Immature natural killer cell (primary cell): ENCODE measurements at regions not wholly inside any gene's neighbourhood (a gene's known extent, or its start where the extent isn't known, plus 50 kb on each side); places are given as distances from the start of the nearest gene placed in this dataset.
"Not testable (repeated sequence)": the region's sequence is repeated elsewhere in the genome, so short reads cannot be mapped to it uniquely, and the experiment has no call there.

Experiments
- DNase-seq, 3 donors: peaks; one replicate each; pipeline ENCODE4 v3.0.0; 2022; ENCODE audit warnings: mixed read lengths in 1 of 3
- H3K27ac Mint-ChIP-seq, 6 donors: one replicate each; pipeline ENCODE4 v1.8.0; 2020; ENCODE audit warnings: mixed read lengths in 6 of 6, mild to moderate bottlenecking in 5 of 6, inconsistent platforms in 4 of 6, moderate library complexity in 3 of 6
- H3K27me3 Mint-ChIP-seq, 3 donors: one replicate each; pipeline ENCODE4 v1.8.0; 2020 to 2021; ENCODE audit warnings: low read depth in 3 of 3, mild to moderate bottlenecking in 3 of 3, mixed read lengths in 3 of 3, moderate library complexity in 3 of 3, inconsistent platforms in 1 of 3
- H3K36me3 Mint-ChIP-seq, 3 donors: one replicate each; pipeline ENCODE4 v1.8.0; 2020; ENCODE audit warnings: mixed read lengths in 3 of 3, inconsistent platforms in 2 of 3, mild to moderate bottlenecking in 2 of 3
- H3K4me1 Mint-ChIP-seq, 2 donors: one replicate each; pipeline ENCODE4 v1.8.0; 2020; ENCODE audit warnings: inconsistent platforms in 2 of 2, mild to moderate bottlenecking in 2 of 2, mixed read lengths in 2 of 2, moderate library complexity in 1 of 2
- H3K4me3 Mint-ChIP-seq, 5 donors: one replicate each; pipeline ENCODE4 v1.8.0; 2020; ENCODE audit warnings: mild to moderate bottlenecking in 5 of 5, mixed read lengths in 5 of 5, inconsistent platforms in 3 of 5, moderate library complexity in 3 of 5
- H3K9me3 Mint-ChIP-seq, 6 donors: one replicate each; pipeline ENCODE4 v1.8.0; 2020; ENCODE audit warnings: mild to moderate bottlenecking in 6 of 6, mixed read lengths in 6 of 6, inconsistent platforms in 4 of 6, moderate library complexity in 3 of 6

DNA sequence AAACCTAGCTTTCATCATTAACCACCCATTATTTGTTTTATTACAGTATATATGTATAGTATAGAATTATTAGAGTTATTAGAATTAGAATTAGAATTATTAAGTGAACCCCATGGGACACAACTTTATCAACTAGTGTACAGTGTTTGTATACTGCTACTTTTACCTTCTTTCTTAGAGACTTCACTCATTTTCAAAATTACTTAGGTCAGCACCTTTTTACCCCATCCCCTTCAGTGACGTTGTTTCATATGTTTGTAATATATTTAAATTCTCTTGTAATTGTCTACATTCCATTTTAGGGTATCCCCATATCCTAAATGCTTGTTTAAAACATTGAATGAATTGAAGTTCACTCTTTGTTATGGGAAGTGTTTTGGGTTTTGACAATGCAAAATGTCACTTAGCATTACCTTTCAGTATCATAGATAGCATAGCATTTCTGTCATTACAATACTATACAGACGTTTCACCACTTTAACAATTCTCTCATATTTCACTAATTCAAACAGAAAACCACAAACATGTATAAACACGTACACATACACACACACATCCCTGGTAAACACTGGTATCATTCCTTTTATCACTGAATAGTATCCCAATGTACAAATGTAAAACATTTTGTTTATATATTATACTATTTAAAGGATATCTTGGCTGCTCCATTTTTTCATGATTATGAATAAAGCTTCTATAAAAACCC is 229.9 kb upstream of the MAGI2 start:
- H3K27ac Mint-ChIP-seq, result no peak overlapping the region
- H3K4me3 Mint-ChIP-seq, result no peak overlapping the region
- H3K36me3 Mint-ChIP-seq, result no peaks in the 10 kb centered on the region
- H3K27me3 Mint-ChIP-seq, result peaks cover 0 to 1% (median 0%) of the 10 kb centered on the region in 3 donors
- H3K9me3 Mint-ChIP-seq, result peaks cover 7 to 49% (median 21%) of the 10 kb centered on the region in 6 donors
- H3K4me1 Mint-ChIP-seq, result no peaks in the 10 kb centered on the region
- no peak for DNase-seq

DNA sequence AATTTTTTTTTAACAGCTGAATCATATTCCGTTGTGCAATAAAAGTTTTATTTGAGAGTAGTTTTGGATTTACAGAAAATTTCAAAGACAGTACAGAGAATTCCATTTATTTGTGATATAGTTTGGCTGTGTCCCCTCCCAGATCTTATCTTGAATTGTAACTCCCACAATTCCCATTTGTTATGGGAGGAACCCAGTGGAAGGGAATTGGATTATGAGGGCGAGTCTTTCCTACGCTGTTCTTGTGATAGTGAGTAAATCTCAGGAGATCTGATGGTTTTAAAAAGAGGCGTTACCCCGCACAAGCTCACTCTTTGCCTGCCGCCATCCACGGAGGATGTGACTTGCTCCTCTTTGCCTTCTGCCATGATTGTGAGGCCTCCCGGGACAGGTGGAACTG is 228.0 kb upstream of the MAGI2 start:
- Mint-ChIP-seq H3K27me3 (peaks cover 0 to 1% (median 0%) of the 10 kb centered on the region in 3 donors), H3K4me3 (no peak overlapping the region), H3K9me3 (peaks cover 10 to 44% (median 19%) of the 10 kb centered on the region in 6 donors), H3K27ac (no peak overlapping the region), H3K4me1 (no peaks in the 10 kb centered on the region), H3K36me3 (no peaks in the 10 kb centered on the region)
- DNase-seq, result no peak

DNA sequence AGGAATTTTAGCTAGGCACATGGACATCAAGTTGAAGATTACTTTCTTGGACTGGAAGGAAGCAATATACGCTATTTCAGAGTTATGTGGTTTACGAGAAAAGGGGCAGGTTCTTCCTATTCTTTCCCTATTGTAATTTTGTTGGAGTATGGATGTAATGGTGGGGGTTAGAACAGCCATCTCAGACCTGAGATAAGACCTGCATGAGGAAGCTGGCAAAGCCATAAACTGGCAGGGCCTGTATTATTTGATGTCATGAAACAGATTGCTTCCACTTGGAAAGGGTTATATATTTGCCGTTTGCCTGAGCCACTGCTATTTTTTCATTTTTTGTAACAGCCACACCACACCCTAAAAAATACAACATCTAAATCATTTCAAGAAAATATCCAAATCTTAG is 220.5 kb upstream of the MAGI2 start:
- peaks cover 0 to 5% (median 0%) of the 10 kb centered on the region in 3 donors for H3K27me3 Mint-ChIP-seq
- no peak overlapping the region for H3K27ac Mint-ChIP-seq
- H3K4me1 Mint-ChIP-seq, result no peaks in the 10 kb centered on the region
- no peak overlapping the region for H3K4me3 Mint-ChIP-seq
- H3K9me3 Mint-ChIP-seq, result peaks cover 9 to 46% (median 12%) of the 10 kb centered on the region in 6 donors
- peaks cover 0 to 5% (median 0%) of the 10 kb centered on the region in 3 donors for H3K36me3 Mint-ChIP-seq
- no peak for DNase-seq

DNA sequence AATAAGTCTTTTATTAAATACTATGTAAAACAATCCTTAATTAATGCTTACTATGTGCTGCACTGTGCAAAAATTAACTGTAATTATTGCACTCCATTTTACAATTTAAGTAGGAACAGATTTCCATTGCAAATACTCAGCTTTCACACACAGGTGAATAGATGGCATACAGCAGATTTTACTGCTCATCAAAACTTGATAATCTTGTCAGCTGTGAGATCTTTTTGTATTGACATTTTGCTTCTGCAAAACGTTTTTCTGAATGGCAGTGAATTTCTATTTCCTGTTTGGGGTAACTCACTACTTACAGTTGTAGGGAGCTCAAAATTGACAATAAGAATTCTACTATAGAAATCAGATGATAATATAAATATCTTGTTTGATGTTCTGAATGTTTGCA is 220.0 kb upstream of the MAGI2 start:
- Mint-ChIP-seq H3K27me3 (peaks cover 0 to 5% (median 0%) of the 10 kb centered on the region in 3 donors), H3K36me3 (peaks cover 0 to 5% (median 0%) of the 10 kb centered on the region in 3 donors), H3K9me3 (peaks cover 9 to 51% (median 16%) of the 10 kb centered on the region in 6 donors), H3K27ac (no peak overlapping the region), H3K4me3 (no peak overlapping the region), H3K4me1 (no peaks in the 10 kb centered on the region)
- DNase-seq, result no peak

DNA sequence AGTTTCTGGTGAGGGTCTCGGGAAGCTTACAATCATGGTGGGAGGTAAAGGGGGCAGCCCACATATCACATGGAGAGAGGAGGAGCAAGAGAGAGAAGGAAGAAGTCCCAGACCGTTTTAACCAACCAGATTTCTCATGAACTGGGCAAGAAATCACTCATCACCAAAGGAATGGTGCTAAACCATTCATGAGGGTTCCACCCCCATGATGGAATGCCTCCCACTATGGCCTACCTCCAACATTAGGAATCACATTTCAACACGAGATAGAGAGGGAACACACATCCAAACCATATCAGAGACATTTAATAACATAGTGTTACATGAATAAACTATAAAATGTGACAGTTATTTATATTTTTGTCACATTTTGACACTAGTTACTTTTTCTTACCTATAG is 214.8 kb upstream of the MAGI2 start:
- DNase-seq, result no peak
- Mint-ChIP-seq H3K4me3 (no peak overlapping the region), H3K4me1 (no peaks in the 10 kb centered on the region)

DNA sequence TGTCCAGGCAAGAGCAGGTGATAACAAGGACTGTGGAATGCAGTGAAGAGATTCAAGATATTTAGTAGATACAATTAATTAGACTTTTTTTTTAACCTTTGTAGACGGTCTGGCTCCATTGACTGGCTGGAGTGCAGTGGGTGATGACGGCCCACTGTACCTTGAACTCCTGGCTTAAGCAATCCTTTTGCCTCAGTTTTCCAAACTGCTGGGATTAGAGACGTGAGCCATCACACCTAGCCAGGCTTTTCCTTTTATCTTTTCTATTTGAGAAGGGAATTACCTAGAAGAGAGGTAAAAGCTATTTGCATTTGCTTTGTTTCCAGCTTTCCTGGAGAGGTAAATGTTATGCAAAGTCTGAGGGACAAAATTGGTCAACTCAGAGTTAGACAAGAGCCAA is 213.0 kb upstream of the MAGI2 start:
- Mint-ChIP-seq H3K4me1 (no peaks in the 10 kb centered on the region), H3K36me3 (peaks cover 0 to 4% (median 2%) of the 10 kb centered on the region in 3 donors), H3K4me3 (no peak overlapping the region), H3K27ac (no peak overlapping the region), H3K9me3 (peaks cover 5 to 54% (median 22%) of the 10 kb centered on the region in 6 donors), H3K27me3 (no peaks in the 10 kb centered on the region)
- DNase-seq, result no peak

More for the DNA sequence above, 214.8 kb upstream of the MAGI2 start:
- Mint-ChIP-seq H3K27me3 (peaks cover 0 to 2% (median 0%) of the 10 kb centered on the region in 3 donors), H3K9me3 (peaks cover 5 to 58% (median 23%) of the 10 kb centered on the region in 6 donors), H3K36me3 (peaks cover 0 to 4% (median 2%) of the 10 kb centered on the region in 3 donors), H3K27ac (no peak overlapping the region)

DNA sequence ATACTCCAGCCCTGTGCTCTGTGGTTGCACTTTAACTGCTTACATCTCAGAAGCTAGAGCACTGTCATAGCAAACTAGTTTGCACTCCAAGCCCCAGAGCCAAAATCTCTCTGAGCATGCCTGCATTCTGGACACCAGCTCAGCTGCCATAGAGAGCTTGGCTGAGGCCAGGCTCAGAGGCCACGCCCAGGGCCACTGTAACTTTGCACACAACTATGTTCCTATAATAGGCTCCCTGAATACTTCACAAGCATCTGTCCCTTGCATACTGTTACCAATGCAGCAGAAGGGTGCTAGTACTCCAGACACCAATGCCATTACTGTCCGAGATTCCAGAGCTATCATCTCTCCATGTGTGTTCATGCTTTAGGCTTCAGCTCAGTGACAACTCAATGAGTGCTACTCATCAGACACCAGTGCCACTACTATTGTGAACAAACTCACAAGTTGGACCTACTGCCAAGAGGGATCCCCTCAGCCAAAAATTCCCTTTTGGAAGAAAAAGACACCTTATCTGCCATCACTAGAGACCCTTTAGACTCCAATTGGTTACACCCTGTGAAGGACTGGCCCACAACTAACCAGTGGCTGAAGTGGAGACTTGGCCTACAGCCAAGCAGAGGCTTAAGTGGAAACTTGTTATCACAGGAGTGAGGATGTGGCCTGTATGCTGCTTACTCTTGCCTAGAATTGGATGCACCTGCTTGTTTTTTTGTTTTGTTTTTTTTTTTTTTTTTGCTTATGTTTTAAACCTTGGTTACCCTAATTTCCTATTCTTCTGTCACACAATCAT is 211.6 kb upstream of the MAGI2 start:
- no peak overlapping the region for H3K4me3 Mint-ChIP-seq
- no peaks in the 10 kb centered on the region for H3K4me1 Mint-ChIP-seq
- peaks cover 0 to 4% (median 2%) of the 10 kb centered on the region in 3 donors for H3K36me3 Mint-ChIP-seq
- H3K27me3 Mint-ChIP-seq, result no peaks in the 10 kb centered on the region
- H3K27ac Mint-ChIP-seq, result no peak overlapping the region
- peaks cover 5 to 68% (median 21%) of the 10 kb centered on the region in 6 donors for H3K9me3 Mint-ChIP-seq
- DNase-seq, result no peak

DNA sequence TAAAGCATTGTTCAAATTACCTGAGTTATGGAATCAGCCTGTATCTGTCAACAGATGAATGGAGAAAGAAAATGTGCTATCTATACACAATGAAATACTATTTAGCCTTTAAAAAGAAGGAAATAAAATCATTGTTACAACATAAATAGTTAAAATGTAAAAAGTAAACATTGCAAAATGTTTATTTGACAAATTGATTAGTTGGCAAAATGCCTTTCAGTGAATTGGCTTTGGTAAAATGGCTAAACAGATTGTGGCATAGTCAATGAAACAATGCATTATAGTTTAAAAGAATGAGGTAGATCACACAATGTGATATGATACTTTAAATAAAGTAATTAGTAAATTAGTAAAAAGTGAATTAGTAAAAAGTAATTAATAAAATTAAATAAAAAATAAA is 204.8 kb upstream of the MAGI2 start:
- Mint-ChIP-seq H3K36me3 (no peaks in the 10 kb centered on the region), H3K4me3 (no peak overlapping the region), H3K4me1 (no peaks in the 10 kb centered on the region), H3K27ac (no peak overlapping the region), H3K27me3 (no peaks in the 10 kb centered on the region), H3K9me3 (peaks cover 0 to 44% (median 12%) of the 10 kb centered on the region in 6 donors)
- DNase-seq, result no peak

DNA sequence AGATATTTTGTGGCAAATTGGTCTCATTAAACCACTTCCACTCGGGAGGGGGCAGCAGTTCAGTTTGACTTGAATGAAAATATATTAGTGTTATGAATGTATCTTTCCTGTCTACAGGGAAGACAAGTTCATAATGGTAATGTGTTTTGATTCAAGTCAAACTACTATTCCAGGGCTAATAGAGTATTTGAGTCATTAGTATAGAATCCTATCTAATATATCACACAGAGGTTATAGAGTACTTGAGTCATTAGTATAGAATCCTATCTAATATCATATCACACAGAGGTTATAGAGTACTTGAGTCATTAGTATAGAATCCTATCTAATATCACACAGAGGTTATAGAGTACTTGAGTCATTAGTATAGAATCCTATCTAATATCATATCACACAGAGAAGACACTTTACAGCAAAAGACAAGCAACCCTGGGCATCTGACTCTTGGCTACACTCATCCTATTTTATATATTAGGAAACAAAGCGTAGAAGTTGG is 199.7 kb upstream of the MAGI2 start:
- H3K4me1 Mint-ChIP-seq, result no peaks in the 10 kb centered on the region
- H3K4me3 Mint-ChIP-seq, result no peak overlapping the region
- DNase-seq, result no peak
- H3K27me3 Mint-ChIP-seq, result no peaks in the 10 kb centered on the region
- H3K36me3 Mint-ChIP-seq, result no peaks in the 10 kb centered on the region
- H3K9me3 Mint-ChIP-seq, result peaks cover 3 to 20% (median 13%) of the 10 kb centered on the region in 6 donors
- no peak overlapping the region for H3K27ac Mint-ChIP-seq

DNA sequence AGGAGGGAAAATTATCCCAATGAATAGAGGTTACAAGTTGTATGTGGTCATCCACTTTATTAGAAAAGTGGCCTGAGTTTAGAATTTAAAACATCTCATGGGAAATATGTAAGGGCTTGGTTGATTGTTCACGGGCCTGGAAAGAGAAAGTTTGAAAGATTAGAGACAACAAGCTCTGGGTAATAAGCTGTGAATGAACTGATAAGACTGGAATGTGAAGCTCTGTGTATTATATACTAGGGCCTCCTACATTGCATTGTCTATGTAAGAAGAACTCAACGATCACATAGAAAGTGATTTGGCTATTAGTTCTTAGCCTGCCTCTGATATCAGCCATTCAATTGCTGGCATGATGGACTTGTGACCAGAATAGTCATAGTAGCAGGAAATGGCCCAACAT is 199.2 kb upstream of the MAGI2 start:
- Mint-ChIP-seq H3K4me3 (no peak overlapping the region), H3K27ac (no peak overlapping the region), H3K27me3 (no peaks in the 10 kb centered on the region), H3K9me3 (peaks cover 3 to 25% (median 15%) of the 10 kb centered on the region in 6 donors), H3K4me1 (no peaks in the 10 kb centered on the region), H3K36me3 (no peaks in the 10 kb centered on the region)
- no peak for DNase-seq

DNA sequence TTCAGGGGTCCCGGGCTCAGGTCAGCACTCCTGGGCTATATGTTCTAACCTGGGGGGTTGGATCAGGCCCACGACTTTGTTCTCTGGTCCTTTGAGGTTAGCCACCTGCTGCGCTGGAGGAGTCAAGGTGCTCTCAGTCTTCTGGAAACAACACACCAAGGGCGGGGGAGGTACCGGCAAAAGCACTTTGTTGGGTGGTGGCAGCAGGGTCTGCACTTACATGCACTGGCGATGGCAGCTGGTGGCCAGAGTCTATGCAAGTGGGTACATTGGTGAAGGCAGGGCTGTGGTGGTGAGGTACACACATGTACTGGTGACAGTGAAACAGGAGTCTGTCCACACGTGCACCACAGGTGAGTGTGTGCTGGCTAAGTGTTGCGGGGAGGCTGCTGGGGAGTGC is 194.2 kb upstream of the MAGI2 start:
- peaks cover 0 to 4% (median 0%) of the 10 kb centered on the region in 3 donors for H3K36me3 Mint-ChIP-seq
- no peak overlapping the region for H3K4me3 Mint-ChIP-seq
- DNase-seq, result no peak
- H3K27ac Mint-ChIP-seq, result no peak overlapping the region
- H3K27me3 Mint-ChIP-seq, result peaks cover 0 to 2% (median 0%) of the 10 kb centered on the region in 3 donors
- no peaks in the 10 kb centered on the region for H3K4me1 Mint-ChIP-seq
- peaks cover 3 to 38% (median 24%) of the 10 kb centered on the region in 6 donors for H3K9me3 Mint-ChIP-seq

DNA sequence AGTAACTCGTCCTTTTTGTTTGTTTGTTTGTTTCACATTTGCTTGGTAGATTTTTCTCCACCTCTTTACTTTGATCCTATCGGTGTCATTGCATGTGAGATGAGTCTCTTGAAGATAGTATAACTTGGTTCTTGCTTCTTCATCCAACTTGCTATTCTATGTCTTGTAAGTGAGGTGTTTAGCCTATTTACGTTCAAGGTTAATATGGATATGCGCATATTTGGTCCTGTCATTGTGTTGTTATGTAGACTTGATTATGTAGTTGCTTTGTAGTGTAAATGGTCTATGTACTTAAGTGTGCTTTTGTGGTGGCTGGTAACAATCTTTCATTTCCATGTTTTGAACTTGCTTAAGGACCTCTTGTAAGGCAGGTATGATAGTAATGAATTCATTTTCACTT is 192.8 kb upstream of the MAGI2 start:
- Mint-ChIP-seq H3K36me3 (peaks cover 0 to 4% (median 0%) of the 10 kb centered on the region in 3 donors), H3K4me3 (no peak overlapping the region), H3K27ac (no peak overlapping the region), H3K4me1 (no peaks in the 10 kb centered on the region), H3K9me3 (peaks cover 8 to 37% (median 24%) of the 10 kb centered on the region in 6 donors), H3K27me3 (peaks cover 0 to 2% (median 0%) of the 10 kb centered on the region in 3 donors)
- no peak for DNase-seq

DNA sequence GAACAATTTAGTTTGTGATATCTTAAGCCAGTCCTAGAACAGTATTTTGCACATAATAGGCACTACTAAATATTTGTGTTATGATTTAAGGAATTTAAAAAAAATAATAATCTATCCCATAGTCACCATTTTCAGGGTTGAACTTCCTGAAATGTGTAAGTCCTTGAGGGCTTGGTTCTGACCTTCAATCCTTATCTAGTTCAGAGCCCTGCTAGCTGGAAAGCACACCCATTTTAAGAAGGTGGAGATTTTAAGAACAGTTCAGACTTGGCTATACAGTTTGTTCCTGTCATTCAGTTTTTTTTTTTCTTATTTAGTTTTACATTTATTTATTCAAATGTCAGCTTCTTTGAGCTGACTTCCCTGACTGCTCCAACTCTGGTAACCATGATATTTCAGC is 183.4 kb upstream of the MAGI2 start:
- Mint-ChIP-seq H3K9me3 (peaks cover 9 to 32% (median 15%) of the 10 kb centered on the region in 6 donors), H3K4me1 (no peaks in the 10 kb centered on the region), H3K27me3 (no peaks in the 10 kb centered on the region), H3K27ac (no peak overlapping the region), H3K36me3 (no peaks in the 10 kb centered on the region), H3K4me3 (no peak overlapping the region)
- no peak for DNase-seq

DNA sequence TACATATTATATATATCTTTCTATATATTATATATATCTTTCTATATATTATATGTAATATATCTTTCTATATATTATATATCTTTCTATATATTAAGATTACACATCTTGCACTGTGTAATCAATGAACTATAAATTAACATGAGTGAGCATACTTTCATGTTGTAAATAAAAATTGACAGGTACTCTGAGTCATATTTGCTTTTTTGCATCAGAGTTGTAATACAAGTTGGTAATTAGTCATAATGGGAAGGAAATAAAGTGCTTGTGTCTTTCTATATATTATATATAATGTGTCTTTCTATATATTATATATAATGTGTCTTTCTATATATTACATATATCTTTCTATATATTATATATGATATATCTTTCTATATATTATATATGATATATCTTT is 172.5 kb upstream of the MAGI2 start:
- H3K27me3 Mint-ChIP-seq, result not testable (repeated sequence)

More for the DNA sequence above, 172.5 kb upstream of the MAGI2 start:
- not testable (repeated sequence) for H3K4me3 Mint-ChIP-seq, DNase-seq, H3K9me3 Mint-ChIP-seq, H3K36me3 Mint-ChIP-seq, H3K4me1 Mint-ChIP-seq, H3K27ac Mint-ChIP-seq
